OCI-LY7 (cell line): ENCODE measurements at regions not wholly inside any gene's neighbourhood (a gene's known extent, or its start where the extent isn't known, plus 50 kb on each side); places are given as distances from the start of the nearest gene placed in this dataset.

ENCODE experiments used
- CTCF ChIP-seq: fragments of 200-600 bp; sonication (generic); conservative IDR thresholded peaks from 2 replicates; pipeline ENCODE4 v1.5.1; 2014; ENCODE audit warnings: mild to moderate bottlenecking, antibody characterized with exemption, low read length, moderate library complexity, mixed read lengths
- EZH2phosphoT487 ChIP-seq: fragments of 200-600 bp; sonication (generic); IDR thresholded peaks from 2 replicates; pipeline ENCODE4 v1.6.1; 2018; ENCODE audit warnings: low read depth, borderline replicate concordance, mild to moderate bottlenecking, mixed run types, antibody characterized with exemption, low read length, moderate library complexity, mixed read lengths

GRCh38 chr1:59051007-59051406 is 245.9 kb upstream of the FGGY start:
- no peak for TF ChIP-seq CTCF
- TF ChIP-seq EZH2phosphoT487, result no peak
